ENCODE measurements at regions not wholly inside any gene's neighbourhood (a gene's known extent, or its start where the extent isn't known, plus 50 kb on each side); places are given as distances from the start of the nearest gene placed in this dataset.

GRCh38 chr4:153034681-153035080 lies 98.6 kb downstream of the FHDC1 start:
- Mint-ChIP-seq H3K4me1 (ENCODE audit: unreplicated experiment) (peaks cover 6% of the 10 kb centered on the region), H3K36me3 (no peaks in the 10 kb centered on the region), H3K4me3 (no peak overlapping the region), H3K27ac (no peak overlapping the region), H3K27me3 (no peaks in the 10 kb centered on the region), H3K9me3 (peaks cover 6% of the 10 kb centered on the region)
- no peak for DNase-seq (ENCODE audit: extremely low spot score, unreplicated experiment)
- TF ChIP-seq CTCF (conservative IDR thresholded peaks at IDR 0.05): no peak

- Mint-ChIP-seq H3K27ac (no peak overlapping the region), H3K4me1 (ENCODE audit: unreplicated experiment) (peaks cover 6% of the 10 kb centered on the region), H3K9me3 (peaks cover 9% of the 10 kb centered on the region), H3K36me3 (no peaks in the 10 kb centered on the region), H3K27me3 (no peaks in the 10 kb centered on the region), H3K4me3 (no peak overlapping the region)
- no peak for TF ChIP-seq CTCF (conservative IDR thresholded peaks at IDR 0.05)
- no peak for DNase-seq (ENCODE audit: extremely low spot score, unreplicated experiment)
Observed at GRCh38 chr4:153036931-153037482, 100.9 kb downstream of the FHDC1 start.

- Mint-ChIP-seq H3K4me1 (ENCODE audit: unreplicated experiment) (peaks cover 6% of the 10 kb centered on the region), H3K27me3 (no peaks in the 10 kb centered on the region), H3K27ac (no peak overlapping the region), H3K4me3 (no peak overlapping the region), H3K9me3 (peaks cover 9% of the 10 kb centered on the region), H3K36me3 (no peaks in the 10 kb centered on the region)
- no peak for DNase-seq (ENCODE audit: extremely low spot score, unreplicated experiment)
- TF ChIP-seq CTCF (conservative IDR thresholded peaks at IDR 0.05): no peak
Observed at GRCh38 chr4:153038623-153039311, 102.6 kb downstream of the FHDC1 start.

GRCh38 chr4:153039542-153040185 lies 103.5 kb downstream of the FHDC1 start:
- peaks cover 9% of the 10 kb centered on the region for H3K9me3 Mint-ChIP-seq
- H3K27ac Mint-ChIP-seq: no peak overlapping the region
- no peaks in the 10 kb centered on the region for H3K36me3 Mint-ChIP-seq
- H3K4me3 Mint-ChIP-seq: no peak overlapping the region
- no peaks in the 10 kb centered on the region for H3K27me3 Mint-ChIP-seq
- no peak for DNase-seq (ENCODE audit: extremely low spot score, unreplicated experiment)
- no peak for TF ChIP-seq CTCF (conservative IDR thresholded peaks at IDR 0.05)
- peaks cover 6% of the 10 kb centered on the region for H3K4me1 Mint-ChIP-seq (ENCODE audit: unreplicated experiment)

- no peak overlapping the region for H3K27ac Mint-ChIP-seq
- peaks cover 6% of the 10 kb centered on the region for H3K4me1 Mint-ChIP-seq (ENCODE audit: unreplicated experiment)
- no peak for DNase-seq (ENCODE audit: extremely low spot score, unreplicated experiment)
- H3K36me3 Mint-ChIP-seq: no peaks in the 10 kb centered on the region
- H3K4me3 Mint-ChIP-seq: no peak overlapping the region
- peaks cover 9% of the 10 kb centered on the region for H3K9me3 Mint-ChIP-seq
- no peak for TF ChIP-seq CTCF (conservative IDR thresholded peaks at IDR 0.05)
- H3K27me3 Mint-ChIP-seq: no peaks in the 10 kb centered on the region
Observed at GRCh38 chr4:153040677-153041076, 104.6 kb downstream of the FHDC1 start.

Data from type B pancreatic cell (in vitro differentiated cells).